Cardiac fibroblast (primary cell): ENCODE measurements at regions not wholly inside any gene's neighbourhood (a gene's known extent, or its start where the extent isn't known, plus 50 kb on each side); places are given as distances from the start of the nearest gene placed in this dataset.

Experiments
- DNase-seq, 2 donors: peaks; one replicate each; pipeline versions ENCODE4 v3.0.0 to v3.0.0-alpha.2; 2010; ENCODE audit warnings: low read depth in 2 of 2
- H3K4me3 ChIP-seq, 2 donors: replicated peaks in 1 of 2; 1 replicate in 1 of 2; 2 replicates in 1 of 2; pipeline ENCODE4 v1.5.1; 2011; ENCODE audit warnings: low read depth in 2 of 2, low read length in 2 of 2, mild to moderate bottlenecking in 2 of 2, moderate library complexity in 1 of 2
- TF ChIP-seq, protein P1 (sequence below): IDR thresholded peaks from one replicate; pipeline ENCODE4 v1.5.1; 2011; ENCODE audit warnings: low read depth, mild to moderate bottlenecking, low read length, inconsistent platforms

DNA sequence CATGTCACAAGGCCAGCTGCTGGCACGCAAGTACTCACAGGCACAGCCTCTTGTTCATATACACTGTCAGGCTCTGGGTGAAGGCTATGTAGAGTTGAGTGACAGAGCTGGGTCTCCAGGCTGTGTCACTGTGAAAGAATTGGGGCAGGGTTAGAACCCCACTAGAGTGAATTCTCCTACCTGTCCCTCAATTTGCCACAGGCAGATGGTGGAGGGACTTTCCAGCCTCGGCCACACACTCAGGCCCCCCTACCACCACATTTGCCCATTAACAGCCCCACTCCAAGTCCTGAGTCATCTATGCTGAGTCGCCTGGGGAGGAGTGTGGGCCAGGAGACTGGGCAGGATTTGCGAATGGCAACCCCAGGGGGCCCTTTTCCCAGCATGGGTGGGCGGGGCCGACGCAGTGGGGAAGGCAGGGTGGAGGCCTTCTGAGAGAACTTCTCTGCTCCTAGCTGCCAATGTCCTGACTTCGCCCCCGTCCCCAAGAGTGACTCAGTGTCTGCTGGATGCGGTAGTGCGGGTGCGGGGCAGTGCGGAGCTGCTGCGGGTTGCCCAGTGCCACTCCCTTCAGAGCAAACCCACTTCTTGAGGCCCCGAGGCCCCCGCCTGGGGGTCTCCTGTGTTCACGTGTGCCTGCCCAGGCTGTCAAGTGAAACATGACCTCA lies 50.3 kb upstream of the PSD2 start:
- peak; percentile 82 to 87 for DNase-seq
- TF ChIP-seq, protein P1, sequence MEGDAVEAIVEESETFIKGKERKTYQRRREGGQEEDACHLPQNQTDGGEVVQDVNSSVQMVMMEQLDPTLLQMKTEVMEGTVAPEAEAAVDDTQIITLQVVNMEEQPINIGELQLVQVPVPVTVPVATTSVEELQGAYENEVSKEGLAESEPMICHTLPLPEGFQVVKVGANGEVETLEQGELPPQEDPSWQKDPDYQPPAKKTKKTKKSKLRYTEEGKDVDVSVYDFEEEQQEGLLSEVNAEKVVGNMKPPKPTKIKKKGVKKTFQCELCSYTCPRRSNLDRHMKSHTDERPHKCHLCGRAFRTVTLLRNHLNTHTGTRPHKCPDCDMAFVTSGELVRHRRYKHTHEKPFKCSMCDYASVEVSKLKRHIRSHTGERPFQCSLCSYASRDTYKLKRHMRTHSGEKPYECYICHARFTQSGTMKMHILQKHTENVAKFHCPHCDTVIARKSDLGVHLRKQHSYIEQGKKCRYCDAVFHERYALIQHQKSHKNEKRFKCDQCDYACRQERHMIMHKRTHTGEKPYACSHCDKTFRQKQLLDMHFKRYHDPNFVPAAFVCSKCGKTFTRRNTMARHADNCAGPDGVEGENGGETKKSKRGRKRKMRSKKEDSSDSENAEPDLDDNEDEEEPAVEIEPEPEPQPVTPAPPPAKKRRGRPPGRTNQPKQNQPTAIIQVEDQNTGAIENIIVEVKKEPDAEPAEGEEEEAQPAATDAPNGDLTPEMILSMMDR: no peak
- H3K4me3 ChIP-seq: no peak overlapping the region

DNA sequence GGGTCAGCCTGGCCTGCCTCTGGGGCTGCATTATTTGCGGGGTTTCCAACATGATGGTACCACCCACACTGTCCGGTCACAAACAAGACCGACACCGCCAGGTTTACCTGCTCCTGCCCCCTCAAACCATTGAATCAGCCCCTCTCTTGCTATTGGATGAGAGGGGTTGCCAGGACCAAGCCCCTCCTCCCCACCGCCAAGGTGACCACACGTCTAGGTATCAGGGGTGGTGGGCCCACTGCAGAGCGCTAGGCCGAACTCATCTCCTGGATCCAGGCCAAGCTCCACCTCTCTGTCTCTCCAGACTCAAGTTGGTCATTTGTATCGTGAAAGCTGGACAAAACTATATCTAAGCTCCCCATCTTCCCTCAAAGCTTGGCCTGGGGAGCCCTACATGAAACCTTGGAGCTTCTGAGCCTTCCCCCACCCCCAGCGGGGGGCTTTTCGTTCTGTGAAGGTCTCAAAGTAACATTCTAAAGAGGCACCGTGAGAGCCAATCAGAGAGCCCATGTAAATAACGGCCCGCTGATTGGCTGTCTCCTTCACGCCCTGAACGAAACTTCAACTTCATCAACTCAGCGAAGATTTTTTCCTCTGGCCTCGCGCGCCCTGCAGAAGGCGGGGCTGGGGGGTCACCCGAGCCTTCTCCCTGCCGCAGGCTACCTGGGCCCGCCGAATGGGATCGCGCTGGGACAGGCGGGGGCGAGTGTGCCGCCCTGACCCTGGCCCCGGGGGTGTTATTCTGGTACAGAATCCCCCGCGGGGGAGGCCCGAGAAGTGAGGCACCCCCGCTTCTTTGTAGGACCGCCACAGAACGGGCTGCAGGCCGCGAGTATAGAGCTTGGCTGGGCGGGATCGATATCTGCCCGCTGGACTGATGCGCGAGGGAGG lies 49.6 kb upstream of the PSD2 start:
- DNase-seq: peak; percentile 72 to 77
- TF ChIP-seq, protein P1: no peak
- peak overlapping the region in 1 of 2 donors; percentile 33 for H3K4me3 ChIP-seq
